ENCODE measurements at regions not wholly inside any gene's neighbourhood (a gene's known extent, or its start where the extent isn't known, plus 50 kb on each side); places are given as distances from the start of the nearest gene placed in this dataset.
A peak's percentile ranks its signal among the peaks of the same experiment; 100 is the strongest.

DNA sequence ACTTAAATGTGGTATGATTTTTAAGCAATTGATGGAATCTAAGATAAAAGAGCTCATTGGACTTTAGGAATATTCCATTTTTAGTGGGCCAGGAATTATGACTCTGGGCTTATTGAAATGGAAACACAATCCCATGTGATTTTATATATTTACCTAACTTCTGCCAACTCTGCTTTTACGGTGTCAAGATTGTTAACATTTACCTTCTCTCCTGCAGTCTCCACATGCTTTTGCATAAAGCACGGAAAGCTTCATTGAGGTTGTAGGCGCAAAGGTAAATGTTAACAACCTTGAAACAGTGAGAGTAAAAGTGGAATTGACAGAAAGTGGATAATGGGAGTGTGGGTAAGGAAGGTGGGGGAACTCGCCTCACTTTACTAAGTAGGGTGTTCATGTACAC lies 468.1 kb downstream of the PMP22 start:
- no peak for DNase-seq

DNA sequence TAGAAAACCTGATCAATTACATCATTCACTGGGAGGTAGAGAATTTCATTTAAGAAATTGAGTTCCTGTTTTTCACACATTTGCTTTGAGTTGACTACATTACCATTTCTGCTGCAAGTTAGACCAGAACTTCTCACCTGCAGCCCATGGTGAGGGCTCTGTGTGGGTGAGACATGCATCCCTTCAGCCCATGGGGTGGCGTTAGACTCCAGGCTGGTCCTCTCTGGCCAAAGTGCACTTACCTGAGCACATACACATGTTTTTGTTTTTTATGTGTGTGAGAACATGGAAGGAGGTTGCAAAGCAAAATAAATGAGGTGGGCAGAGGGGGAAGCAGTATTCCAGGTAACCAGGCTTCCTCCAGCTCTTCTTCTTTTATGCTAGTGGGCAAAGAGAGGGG lies 470.2 kb downstream of the PMP22 start:
- DNase-seq, result no peak

DNA sequence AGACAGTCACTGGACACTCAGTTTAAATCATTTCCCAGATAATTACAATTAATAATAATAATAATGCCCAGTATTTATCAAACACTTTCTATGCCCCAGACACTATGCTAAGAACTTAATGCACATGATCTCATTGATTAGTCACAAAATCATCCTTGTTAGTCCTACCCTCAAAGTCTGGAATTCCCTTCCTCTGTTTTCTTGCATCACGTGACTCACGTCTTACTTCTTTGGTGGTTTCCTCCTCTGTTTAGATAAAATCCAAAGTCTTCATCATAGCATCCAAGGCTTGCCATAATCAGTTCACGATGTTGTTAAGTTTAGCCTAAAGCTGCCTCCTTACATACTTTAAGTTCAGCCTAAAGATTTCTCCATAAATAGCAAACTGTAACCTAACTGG lies 471.9 kb downstream of the PMP22 start:
- no peak for DNase-seq

DNA sequence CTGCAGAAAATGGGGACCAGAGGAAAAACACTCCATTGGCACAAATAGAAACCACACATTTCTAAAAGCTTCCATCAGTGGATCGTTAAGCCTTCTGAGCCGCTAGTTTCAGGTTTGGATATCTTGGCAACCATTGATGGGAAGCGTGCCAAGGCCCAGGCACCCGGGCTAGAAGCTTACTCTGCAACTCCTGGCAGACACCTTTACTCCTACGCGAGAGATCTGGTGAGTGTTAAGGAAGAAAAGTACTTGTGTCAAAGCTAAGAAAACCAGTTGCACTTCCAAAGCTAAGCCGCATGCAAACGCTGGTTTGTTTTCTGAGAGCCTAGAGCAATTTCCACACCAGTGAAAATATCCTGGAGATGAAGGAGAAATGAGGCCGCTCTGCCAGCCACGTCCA lies 472.4 kb downstream of the PMP22 start:
- no peak for DNase-seq

DNA sequence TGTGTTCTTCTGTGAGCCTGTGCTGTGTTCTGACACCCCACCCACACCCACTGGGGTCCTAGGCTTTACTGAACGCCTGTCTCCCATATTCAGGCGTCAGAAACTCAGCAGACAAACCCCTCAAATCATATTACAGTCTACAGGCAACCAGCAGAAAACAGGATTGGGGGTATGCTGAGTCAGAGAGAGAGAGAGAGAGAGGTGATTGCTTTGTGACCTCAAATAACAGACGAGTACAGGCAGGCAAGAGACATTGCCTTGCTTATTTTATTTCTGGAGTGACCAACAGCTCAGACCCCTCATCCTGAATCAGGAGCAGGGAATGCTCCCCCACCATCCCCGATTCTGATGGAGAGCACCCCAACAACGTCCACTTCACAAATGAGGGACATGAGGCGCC lies 473.9 kb downstream of the PMP22 start:
- DNase-seq, result no peak

DNA sequence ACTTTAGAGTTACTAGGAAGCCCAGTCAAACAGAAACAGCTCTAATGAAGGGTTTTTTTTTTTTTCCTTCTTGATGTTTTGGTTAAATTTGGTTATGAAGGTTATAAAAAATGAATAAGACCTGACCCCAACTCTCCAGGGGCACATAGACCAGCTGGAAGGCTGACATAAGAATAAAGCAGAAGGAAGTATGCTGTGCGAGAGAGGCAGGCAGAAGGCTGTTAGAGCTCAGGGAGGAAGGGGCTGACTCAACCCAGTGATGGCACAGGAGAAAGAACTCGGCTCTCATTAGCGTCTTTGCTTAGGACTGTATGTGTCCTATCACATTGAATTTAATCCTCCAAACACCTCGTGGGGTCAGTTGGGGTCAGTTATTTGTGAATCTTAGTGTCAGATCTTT lies 474.6 kb downstream of the PMP22 start:
- no peak for DNase-seq

DNA sequence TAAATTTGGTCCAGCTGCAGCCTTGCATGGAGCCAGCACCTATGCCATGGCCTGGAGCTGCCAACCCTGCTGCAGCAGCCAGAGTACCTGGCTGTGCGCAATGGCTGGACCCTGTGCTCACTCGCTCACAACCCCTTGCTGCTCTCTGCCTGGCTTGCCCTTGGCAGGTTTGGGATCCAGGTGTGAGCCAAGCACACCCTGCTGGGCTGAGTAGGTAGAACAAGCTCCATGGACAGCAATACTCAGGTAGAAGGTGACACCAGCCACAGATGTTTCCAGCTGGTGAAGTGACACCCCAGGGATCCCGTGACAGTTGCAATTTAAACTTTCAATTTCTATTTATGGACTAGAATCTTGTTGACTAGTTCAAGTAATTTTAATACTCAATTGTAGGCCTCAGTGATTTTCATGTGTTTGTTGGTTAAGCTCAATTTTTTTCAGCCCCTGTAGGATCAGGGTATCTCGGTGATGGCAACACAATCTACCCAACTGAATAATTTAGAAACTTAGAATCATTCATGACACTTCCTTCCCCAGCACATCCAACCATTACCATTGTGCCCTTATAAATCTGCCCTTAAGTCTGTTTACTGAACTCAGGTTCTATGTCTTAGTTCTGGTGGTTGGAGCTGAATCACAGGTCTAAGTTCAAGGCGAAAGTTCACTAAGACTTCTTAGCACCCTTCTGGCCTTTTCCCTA lies 480.0 kb downstream of the PMP22 start:
- peak; percentile 7 to 15 for DNase-seq

DNA sequence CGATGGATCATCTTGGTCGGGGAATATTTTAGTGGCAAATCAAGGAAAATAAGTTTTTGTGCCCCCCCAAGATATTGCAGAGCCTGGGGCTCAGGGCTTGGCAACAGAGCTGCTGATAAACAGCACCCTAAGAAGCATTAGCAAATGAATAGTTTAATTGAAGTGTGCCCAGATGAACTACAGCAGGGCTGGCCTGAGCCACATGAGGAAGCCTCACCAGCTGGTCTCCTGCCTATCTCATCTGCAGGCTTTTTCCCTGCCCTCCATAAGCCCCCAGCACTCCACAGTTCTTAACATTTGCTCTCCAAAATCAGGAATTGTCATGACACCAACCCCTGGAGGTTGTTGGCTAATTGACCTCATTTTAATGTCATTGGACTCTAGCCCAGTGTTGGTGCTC lies 480.2 kb downstream of the HS3ST3B1 start:
- no peak for DNase-seq

DNA sequence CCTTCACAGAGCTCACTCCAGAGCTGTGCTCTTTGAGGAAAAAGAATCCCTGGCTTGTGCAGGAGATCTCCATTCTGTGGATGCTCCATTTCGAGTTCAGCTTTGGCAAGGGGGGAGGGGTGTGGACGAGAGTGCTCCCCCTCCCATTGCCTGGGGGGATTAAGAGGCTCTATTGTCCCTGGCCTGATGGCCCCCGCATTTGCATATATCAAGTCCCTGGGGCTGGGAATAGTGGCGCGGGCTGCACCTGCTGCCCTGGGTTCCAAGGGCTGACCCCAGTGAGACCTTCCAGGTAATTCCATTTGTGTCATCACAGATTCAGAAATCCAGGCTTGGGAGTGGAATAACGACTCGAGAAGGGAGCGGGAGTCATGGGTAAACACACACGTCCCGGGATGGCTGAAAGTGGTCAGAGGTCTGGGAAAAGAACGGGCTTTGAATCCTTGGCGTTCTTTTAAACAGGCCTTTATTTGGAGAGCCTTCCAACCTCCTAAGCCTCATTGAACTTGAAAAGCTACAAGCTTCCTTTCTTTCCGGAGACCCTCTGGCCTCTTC lies 479.3 kb downstream of the HS3ST3B1 start:
- DNase-seq, result no peak

DNA sequence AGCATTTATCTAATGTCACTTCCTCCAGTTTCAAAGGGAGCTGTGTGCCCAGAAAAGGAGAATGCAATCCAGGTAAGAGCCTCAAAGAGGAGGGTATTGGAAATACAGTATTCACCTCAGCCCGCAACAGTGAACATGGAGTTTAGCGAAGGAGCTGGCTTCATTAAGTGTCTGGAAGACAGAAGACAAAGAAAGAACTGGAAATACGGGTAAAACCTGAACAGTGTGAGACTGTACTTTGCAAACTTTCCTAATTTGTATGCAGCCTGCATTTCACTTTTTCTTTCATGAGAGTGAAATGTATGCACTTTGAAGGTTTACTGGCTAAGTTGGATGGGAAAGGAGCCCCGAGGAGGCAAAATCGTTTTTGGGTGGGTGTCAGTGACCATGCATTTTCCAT lies 478.4 kb downstream of the HS3ST3B1 start:
- DNase-seq, result no peak

DNA sequence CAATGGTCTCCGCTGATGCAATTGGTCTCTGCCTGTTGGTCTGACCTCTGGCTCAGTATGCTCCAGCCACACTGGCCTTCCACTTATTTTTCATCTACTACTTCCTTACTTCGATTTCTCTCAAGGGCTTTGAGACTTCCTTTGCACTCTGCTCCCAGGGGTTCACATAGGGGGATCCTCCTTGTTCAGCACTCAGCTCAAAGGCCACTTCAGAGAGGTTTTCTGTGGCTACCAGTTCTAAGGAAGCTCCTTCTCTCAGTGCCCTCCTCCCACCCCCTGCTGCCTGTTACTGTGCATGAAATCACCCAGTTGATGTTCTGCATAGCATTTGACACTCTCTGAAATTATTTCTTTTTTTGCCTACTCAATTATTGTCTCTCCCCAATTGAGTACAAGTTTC lies 476.4 kb downstream of the HS3ST3B1 start:
- DNase-seq, result no peak

DNA sequence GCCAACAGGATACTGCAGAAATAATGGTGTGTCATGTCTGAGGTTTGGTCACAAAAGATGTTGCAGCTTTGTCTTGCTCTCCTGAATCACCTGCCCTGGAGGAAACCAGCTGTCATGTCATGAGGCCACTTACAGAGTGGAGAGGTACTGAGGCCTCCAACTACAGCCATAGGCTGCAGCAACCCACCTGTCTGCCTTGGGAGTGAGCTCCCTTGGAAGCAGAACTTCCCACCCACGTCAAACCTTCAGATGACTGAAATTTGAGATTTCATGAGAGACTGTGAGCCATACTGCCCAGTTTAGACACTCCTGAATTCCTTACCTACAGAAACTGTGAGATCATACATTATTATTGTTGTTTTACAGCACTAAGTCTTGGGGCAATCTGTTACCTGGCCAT lies 475.9 kb downstream of the HS3ST3B1 start:
- no peak for DNase-seq

DNA sequence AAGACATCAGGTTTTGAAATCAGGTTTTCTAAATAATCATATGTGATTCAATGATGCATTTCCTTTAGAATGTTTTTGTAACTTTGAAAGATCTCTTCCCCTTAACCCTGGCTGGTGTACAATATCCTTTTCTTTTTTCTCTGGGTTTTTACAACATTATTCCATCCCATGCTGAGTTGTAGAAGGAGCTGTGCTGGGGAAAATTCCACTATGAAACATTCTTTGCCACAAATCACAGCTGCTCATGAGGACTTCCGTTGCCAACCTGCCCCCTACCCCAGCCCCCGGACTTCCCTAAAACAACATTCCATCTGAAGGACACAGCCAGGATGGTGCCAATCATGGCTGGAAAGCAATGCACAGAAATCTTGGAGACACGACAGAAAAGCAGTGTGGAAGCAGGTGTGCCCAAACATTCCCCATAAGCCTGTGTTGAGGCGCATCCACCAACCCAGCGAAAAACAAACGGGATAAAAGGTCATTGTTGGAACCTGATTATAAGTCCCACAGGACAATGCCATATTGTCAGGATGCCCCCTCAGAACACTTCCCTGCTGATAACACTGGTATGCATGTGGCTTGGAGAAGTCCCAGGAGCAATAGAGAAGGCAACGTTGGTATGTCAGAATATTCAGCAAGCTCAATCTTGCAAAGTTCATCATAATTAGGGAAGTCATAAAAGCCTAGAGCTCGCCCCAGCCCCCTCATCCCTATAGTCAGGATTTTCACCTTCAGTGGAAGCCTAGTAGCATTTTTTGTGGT lies 475.0 kb downstream of the HS3ST3B1 start:
- DNase-seq, result no peak

DNA sequence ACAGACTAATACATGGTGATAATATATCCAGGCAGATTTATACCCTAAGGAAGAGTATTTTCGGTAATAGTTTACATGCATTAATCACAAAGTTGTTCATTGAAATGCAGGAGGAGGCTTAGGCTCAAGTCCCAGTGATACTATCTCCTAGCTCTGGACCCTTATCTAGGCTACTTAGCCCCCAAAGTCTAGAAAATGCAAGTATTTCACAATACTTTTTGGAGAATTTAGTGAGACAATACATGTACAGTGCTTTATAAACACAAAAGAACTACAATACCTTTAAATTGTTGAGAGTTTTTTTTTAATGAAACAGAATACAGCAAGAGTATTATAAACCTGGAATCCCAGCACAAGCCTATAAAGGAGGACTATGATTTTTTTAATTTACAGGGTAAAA lies 473.9 kb downstream of the HS3ST3B1 start:
- no peak for DNase-seq

DNA sequence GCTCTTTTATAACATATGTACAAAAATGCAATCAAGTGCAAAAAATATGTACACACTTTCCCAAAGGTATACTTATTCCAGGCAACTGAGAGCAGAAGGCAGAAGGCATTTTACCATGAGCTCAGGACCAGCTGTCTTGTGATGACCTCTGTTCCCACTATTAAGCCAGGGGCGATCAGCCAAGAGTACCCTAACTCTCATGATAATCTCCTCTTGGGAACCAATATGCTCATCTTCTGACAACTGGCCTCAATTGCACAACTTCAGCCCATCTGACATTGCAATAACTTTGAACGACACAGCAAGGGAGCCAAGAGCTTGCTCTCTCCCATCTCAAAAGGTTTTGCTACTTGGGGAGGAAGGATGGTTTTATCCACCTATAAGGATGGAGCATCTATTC lies 471.9 kb downstream of the HS3ST3B1 start:
- no peak for DNase-seq

DNA sequence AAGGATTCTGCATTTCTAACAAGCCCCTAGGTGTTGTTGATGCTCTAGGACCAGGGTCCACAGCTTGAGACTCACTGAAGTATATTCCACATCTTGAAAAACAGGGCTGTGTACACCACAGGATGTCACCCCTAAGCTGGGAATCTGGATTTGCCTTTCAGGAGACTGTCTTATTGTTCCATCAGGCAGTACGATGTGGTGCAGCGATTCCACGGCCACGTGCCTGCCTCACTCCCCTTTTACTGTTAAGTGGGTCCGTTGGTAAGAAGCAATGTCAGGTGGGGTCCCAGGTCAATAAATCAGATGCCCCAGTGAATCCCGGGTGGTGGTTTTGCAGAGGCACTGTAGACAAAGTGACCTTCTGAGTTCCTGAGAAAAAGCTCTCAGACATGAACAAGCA lies 470.7 kb downstream of the HS3ST3B1 start:
- no peak for DNase-seq

DNA sequence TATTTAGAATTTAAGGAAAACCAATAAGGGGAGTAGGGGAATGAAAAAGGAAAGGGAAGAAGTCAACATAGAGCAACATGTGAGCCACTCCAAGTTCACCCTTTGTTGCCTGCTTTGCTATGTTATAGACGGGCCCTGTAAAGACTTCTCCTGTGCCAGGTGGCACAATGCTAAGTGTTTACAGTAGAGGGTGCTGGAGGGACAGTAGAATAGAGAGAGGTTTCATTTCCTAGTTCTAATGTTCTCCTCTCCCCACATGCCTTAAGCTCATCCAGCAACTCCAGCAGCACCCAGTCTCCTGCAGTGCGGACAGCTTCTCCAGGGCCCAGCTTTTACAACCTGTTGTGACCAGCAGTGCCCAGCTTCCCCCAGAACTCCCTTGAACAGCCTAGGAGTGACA lies 468.0 kb downstream of the HS3ST3B1 start:
- no peak for DNase-seq

DNA sequence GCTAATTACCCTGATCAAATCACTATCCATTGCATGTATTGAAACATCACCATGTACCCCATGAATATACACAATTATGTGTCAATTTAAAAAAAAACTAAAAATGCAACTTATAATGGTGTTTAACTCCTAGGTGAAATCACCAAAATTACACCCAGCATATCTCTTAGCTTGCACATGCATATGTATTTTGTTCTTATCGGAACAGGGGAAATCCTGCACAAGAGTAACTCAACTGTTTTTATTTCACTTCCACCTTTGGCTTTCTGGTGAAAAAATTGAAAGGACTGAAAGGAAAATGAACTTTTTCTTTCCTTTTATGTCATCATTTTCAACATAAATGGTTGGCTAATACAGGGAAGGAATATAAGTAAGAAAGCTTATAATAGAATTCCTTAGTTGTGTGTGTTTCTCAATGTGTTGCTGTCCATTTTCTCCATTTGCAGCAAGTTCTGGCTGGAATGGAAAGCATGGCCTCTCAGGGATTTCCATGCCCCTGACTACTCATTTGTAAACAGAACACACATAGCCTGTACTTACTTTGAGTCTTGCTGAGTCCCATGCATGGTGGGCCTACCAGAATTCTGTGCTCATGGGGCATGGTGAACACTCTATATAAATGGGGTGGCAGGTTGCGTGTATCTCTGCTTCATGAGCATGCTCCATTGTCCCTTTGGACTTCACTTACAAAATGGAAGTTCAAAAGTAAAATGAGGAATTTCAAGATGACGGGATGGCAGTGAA lies 462.0 kb downstream of the HS3ST3B1 start:
- DNase-seq, result no peak

DNA sequence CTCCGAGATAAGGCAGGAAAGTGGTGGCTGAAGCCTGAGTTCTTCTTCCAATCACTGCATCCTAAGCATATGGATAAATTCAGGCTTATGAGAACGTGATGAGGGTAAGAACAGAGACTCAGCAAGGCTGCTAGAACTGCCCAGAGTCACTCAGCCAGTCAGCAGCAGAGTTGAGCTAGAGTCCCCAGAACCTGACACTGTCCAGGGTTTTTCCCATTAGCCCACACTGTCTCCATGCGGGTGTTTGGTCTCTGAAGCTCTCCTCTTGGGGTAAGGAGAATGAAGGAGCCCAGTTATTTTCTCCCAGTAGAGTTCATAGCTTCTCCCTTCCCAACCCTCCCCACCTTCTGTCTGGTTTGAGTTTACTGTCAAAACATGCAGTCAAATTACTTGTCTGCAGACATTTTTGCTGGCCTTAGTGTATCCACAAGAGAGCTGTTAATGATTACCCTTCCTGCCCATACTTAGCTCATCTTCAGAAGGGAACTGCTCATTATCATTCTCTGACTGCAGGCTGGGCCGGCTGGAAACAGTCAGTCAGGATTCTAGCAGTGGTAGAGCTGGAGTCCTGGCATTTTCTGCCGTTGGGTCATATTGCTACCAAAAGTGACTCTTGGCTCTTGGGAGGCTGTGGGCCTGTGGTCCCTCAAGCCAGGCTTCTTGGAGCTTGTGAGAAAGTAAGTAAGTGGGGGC lies 460.0 kb downstream of the HS3ST3B1 start:
- DNase-seq, result no peak

DNA sequence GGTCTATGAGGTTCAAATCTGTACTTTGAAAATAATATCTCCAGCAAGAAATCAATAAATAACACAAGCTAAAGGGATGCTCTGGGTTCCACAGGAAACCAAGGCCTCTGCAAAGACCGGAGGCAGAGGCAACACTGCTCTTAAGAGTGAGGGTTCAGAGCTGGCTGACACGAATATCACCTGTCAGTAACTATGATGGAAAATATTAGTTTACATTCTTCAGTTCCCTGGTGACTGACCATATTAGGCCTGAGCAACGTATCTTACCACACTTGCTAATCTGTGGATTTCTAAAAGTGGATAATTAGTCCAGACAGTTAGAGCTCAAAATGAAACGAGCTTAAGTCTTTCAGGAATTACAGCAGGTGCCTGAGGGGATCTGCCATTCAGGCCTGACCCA lies 459.3 kb downstream of the HS3ST3B1 start:
- no peak for DNase-seq

DNA sequence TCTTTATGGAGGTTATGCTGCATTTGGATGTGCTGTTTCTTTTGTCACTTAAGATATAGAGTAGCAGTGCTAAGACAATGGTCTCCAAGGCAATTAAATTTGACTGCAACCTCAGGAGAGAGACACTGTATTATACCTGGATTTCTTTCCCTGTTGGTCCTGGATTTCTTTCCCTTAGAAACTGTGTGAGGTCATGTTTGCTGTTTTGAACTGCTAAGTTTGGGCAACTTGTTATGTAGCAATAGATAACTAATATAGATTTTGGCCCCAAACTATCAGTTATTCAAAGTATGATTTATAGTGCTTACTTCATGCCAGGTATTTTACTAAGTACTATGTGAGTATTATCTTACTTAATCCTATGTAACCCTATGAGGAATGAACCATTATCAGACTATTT lies 458.4 kb downstream of the HS3ST3B1 start:
- no peak for DNase-seq

DNA sequence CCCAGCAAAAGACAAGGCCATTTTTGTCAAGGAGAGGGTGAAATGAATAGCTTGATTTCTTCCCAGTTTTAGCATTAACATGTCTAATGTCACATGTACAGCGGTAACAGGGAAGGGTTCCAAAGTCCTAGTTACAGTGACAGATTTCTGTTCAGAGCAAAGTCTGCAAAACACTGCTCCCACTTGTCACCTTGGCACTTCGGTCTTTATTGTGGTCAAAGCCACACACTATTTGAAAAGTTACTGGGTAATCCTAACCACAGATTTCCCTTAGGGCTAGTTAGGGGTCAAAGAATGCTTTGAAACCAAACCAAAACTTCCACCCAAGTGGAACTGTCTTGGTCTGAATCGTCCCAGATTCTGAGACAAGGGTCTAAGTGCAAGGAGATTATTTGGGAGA lies 455.6 kb downstream of the HS3ST3B1 start:
- no peak for DNase-seq

DNA sequence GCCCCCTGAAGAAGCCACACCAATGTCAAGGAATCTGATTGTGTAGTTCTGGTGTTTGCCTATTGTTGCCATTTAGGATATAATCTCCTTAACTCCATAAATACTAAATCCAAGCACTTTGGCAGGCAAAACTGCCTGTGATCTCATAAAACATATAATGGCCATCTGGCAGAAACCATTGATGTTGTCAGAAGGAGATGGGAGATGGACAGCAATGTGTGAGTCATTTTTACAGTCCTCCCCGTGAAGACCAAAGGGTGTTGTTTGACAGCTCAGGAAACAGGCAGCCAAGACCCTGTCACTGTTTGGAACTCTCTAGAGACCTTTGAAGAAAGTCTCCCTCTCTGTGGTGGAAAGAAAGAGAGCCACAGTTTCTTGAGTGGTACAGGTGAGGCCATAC lies 454.1 kb downstream of the HS3ST3B1 start:
- DNase-seq, result no peak
